ENCODE measurements at regions not wholly inside any gene's neighbourhood (a gene's known extent, or its start where the extent isn't known, plus 50 kb on each side); places are given as distances from the start of the nearest gene placed in this dataset.

DNA sequence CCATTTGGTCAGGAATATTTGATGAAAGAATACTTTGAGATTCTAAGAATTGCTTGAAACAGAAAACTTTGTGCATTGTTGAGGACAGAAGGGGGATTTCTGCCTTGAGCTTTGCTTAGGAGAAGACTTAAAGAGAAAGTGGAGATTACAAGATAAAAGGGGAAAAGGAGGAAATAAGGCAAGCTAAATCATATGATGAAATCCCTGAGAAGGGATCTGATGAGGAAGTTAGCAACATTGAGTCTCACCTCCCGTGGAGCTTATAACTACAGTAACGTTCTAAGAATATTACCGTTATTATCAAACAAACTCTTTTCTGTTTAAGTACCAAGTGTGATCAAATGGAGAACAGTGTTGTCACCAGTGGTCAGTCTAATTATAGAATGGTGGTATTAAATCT is 414.7 kb upstream of the NAALADL2 start:
- TF ChIP-seq, protein P1, sequence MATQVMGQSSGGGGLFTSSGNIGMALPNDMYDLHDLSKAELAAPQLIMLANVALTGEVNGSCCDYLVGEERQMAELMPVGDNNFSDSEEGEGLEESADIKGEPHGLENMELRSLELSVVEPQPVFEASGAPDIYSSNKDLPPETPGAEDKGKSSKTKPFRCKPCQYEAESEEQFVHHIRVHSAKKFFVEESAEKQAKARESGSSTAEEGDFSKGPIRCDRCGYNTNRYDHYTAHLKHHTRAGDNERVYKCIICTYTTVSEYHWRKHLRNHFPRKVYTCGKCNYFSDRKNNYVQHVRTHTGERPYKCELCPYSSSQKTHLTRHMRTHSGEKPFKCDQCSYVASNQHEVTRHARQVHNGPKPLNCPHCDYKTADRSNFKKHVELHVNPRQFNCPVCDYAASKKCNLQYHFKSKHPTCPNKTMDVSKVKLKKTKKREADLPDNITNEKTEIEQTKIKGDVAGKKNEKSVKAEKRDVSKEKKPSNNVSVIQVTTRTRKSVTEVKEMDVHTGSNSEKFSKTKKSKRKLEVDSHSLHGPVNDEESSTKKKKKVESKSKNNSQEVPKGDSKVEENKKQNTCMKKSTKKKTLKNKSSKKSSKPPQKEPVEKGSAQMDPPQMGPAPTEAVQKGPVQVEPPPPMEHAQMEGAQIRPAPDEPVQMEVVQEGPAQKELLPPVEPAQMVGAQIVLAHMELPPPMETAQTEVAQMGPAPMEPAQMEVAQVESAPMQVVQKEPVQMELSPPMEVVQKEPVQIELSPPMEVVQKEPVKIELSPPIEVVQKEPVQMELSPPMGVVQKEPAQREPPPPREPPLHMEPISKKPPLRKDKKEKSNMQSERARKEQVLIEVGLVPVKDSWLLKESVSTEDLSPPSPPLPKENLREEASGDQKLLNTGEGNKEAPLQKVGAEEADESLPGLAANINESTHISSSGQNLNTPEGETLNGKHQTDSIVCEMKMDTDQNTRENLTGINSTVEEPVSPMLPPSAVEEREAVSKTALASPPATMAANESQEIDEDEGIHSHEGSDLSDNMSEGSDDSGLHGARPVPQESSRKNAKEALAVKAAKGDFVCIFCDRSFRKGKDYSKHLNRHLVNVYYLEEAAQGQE (IDR thresholded peaks at IDR 0.05; ENCODE audit: insufficient read depth in 1 of 2, low read depth in 2 of 2, low read length in 2 of 2) = no peak
- TF ChIP-seq FOXP2 (optimal IDR thresholded peaks at IDR 0.05; ENCODE audit: borderline replicate concordance, extremely low read depth, extremely low read length, insufficient read depth) (no peak), TAF1 (IDR thresholded peaks at IDR 0.05; ENCODE audit: borderline replicate concordance, insufficient read depth, low read length) (no peak), SIN3A (IDR thresholded peaks at IDR 0.05; ENCODE audit: borderline replicate concordance, insufficient read depth, low read length) (no peak), POLR2AphosphoS5 (IDR thresholded peaks at IDR 0.05; ENCODE audit: low read depth, low read length) (no peak)

DNA sequence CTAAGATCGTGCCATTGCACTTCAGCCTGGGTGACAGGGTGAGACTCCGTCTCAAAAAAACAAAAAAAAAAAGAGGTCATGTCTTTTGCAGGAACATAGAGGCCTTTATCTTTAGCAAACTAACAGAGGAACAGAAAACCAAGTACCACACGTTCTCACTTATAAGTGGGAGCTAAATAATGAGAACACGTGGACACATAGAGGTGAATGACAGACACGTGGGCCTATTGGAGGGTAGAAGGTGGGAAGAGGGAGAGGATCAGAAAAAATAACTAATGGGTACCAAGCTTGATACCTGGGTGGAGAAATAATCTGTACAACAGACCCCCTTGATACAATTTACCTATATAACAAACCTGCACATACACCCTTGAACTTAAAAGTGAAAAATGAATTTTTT is 401.4 kb upstream of the NAALADL2 start:
- TF ChIP-seq POLR2AphosphoS5 (IDR thresholded peaks at IDR 0.05; ENCODE audit: low read depth, low read length) = no peak

- TF ChIP-seq POLR2AphosphoS5 (IDR thresholded peaks at IDR 0.05; ENCODE audit: low read depth, low read length) = no peak
- TF ChIP-seq SIN3A (IDR thresholded peaks at IDR 0.05; ENCODE audit: borderline replicate concordance, insufficient read depth, low read length) = no peak
- TF ChIP-seq, protein P1 (IDR thresholded peaks at IDR 0.05; ENCODE audit: insufficient read depth in 1 of 2, low read depth in 2 of 2, low read length in 2 of 2) = no peak
- no peak for TF ChIP-seq TAF1 (IDR thresholded peaks at IDR 0.05; ENCODE audit: borderline replicate concordance, insufficient read depth, low read length)
- TF ChIP-seq FOXP2 (optimal IDR thresholded peaks at IDR 0.05; ENCODE audit: borderline replicate concordance, extremely low read depth, extremely low read length, insufficient read depth) = no peak
Measured at GRCh38 chr3:174460831-174461230, 398.3 kb upstream of the NAALADL2 start.

- no peak for TF ChIP-seq SIN3A (IDR thresholded peaks at IDR 0.05; ENCODE audit: borderline replicate concordance, insufficient read depth, low read length)
- no peak for TF ChIP-seq FOXP2 (optimal IDR thresholded peaks at IDR 0.05; ENCODE audit: borderline replicate concordance, extremely low read depth, extremely low read length, insufficient read depth)
- TF ChIP-seq, protein P1 (IDR thresholded peaks at IDR 0.05; ENCODE audit: insufficient read depth in 1 of 2, low read depth in 2 of 2, low read length in 2 of 2) = no peak
- TF ChIP-seq TAF1 (IDR thresholded peaks at IDR 0.05; ENCODE audit: borderline replicate concordance, insufficient read depth, low read length) = no peak
- TF ChIP-seq POLR2AphosphoS5 (IDR thresholded peaks at IDR 0.05; ENCODE audit: low read depth, low read length) = no peak
Measured at GRCh38 chr3:174462916-174463315, 396.2 kb upstream of the NAALADL2 start.

GRCh38 chr3:174465177-174465576 is 394.0 kb upstream of the NAALADL2 start:
- TF ChIP-seq, protein P1 (IDR thresholded peaks at IDR 0.05; ENCODE audit: insufficient read depth in 1 of 2, low read depth in 2 of 2, low read length in 2 of 2) = no peak
- TF ChIP-seq FOXP2 (optimal IDR thresholded peaks at IDR 0.05; ENCODE audit: borderline replicate concordance, extremely low read depth, extremely low read length, insufficient read depth) (no peak), TAF1 (IDR thresholded peaks at IDR 0.05; ENCODE audit: borderline replicate concordance, insufficient read depth, low read length) (no peak), SIN3A (IDR thresholded peaks at IDR 0.05; ENCODE audit: borderline replicate concordance, insufficient read depth, low read length) (no peak), POLR2AphosphoS5 (IDR thresholded peaks at IDR 0.05; ENCODE audit: low read depth, low read length) (no peak)
